Colonic mucosa (tissue), 4 donors: ENCODE measurements at regions not wholly inside any gene's neighbourhood (a gene's known extent, or its start where the extent isn't known, plus 50 kb on each side); places are given as distances from the start of the nearest gene placed in this dataset.

ENCODE experiments used
- DNase-seq: peaks from one replicate; pipeline ENCODE4 v3.0.0-alpha.2; 2020
- H3K27ac ChIP-seq: fragments of 200-600 bp; one replicate; pipeline ENCODE4 v1.8.0; 2021
- H3K27me3 ChIP-seq: fragments of 200-600 bp; one replicate; pipeline ENCODE4 v1.8.0; 2021
- H3K36me3 ChIP-seq: fragments of 200-600 bp; one replicate; pipeline ENCODE4 v1.8.0; 2021
- H3K4me1 ChIP-seq: fragments of 200-600 bp; one replicate; pipeline ENCODE4 v1.8.0; 2021; ENCODE audit warnings: mild to moderate bottlenecking
- H3K4me3 ChIP-seq: fragments of 200-600 bp; one replicate; pipeline ENCODE4 v1.8.0; 2021
- H3K9ac ChIP-seq, 2 donors: one replicate each; pipeline ENCODE4 v1.7.0; 2013; ENCODE audit warnings: control low read depth in 2 of 2, low read depth in 2 of 2, low read length in 2 of 2
- H3K9me3 ChIP-seq: fragments of 200-600 bp; one replicate; pipeline ENCODE4 v1.8.0; 2021
- intact Hi-C: fragments of 100-400 bp; cut with DNase I; formaldehyde crosslinking; loops from one replicate; pipeline ENCODE4 v1.14.1; 2022
- TF ChIP-seq, protein P1 (sequence below): fragments of 200-600 bp; IDR thresholded peaks from one replicate; pipeline ENCODE4 v1.8.0; 2022; ENCODE audit warnings: antibody characterized with exemption, mild to moderate bottlenecking
- donor health status: healthy.
- donor health status: DM: no; HTN: no; CAD: no.
- donor health status: DM: no; HTN: no; CAD: no.

DNA sequence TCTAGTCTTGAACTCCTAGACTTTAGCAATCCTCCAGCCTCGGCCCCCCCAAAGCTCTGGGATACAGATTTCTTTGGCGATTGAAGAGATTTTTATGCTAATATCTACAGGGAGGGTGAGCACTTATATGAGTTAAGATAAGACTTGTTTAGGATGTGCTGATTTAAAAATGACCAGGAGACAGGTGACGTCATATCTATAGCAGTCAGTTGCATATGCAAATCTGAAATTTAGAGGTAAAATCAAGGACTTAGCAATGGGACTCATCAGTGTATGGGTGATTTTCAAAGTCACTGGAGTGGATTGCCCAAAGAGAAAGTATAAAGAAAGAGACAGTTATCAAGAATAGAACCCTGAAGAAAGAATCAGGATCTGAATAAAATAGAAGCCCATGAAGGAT is 394.5 kb downstream of the ADGRL2 start:
- Histone ChIP-seq H3K9ac (no peak overlapping the region), H3K36me3 (no peaks in the 10 kb centered on the region), H3K9me3 (no peaks in the 10 kb centered on the region), H3K4me3 (no peak overlapping the region), H3K4me1 (no peaks in the 10 kb centered on the region), H3K27me3 (no peaks in the 10 kb centered on the region), H3K27ac (no peak overlapping the region)
- TF ChIP-seq, protein P1, sequence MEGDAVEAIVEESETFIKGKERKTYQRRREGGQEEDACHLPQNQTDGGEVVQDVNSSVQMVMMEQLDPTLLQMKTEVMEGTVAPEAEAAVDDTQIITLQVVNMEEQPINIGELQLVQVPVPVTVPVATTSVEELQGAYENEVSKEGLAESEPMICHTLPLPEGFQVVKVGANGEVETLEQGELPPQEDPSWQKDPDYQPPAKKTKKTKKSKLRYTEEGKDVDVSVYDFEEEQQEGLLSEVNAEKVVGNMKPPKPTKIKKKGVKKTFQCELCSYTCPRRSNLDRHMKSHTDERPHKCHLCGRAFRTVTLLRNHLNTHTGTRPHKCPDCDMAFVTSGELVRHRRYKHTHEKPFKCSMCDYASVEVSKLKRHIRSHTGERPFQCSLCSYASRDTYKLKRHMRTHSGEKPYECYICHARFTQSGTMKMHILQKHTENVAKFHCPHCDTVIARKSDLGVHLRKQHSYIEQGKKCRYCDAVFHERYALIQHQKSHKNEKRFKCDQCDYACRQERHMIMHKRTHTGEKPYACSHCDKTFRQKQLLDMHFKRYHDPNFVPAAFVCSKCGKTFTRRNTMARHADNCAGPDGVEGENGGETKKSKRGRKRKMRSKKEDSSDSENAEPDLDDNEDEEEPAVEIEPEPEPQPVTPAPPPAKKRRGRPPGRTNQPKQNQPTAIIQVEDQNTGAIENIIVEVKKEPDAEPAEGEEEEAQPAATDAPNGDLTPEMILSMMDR, result no peak
- intact Hi-C loops, result no loop called here
- no peak for DNase-seq

DNA sequence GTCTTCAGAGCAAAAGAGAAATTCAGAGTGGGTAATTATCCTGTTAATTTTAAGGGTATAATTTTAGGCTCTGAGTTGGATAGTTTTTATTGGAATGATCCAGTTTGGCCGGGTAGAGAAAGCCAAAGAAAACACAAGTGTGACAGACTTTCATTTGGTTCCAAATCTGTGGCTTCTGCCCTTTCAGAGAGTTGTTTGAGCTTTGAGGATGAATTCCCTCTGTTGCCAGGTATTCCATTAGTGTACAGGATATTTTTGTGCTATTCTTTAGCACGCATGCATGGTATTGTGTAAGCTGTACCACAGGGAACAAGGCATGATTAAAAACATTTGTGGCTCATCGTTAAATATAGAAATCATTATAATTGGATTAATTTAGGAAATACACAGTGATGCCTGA is 384.4 kb downstream of the ADGRL2 start:
- Histone ChIP-seq H3K9me3 (no peaks in the 10 kb centered on the region), H3K27ac (no peak overlapping the region), H3K4me3 (no peak overlapping the region), H3K4me1 (no peaks in the 10 kb centered on the region), H3K36me3 (no peaks in the 10 kb centered on the region), H3K27me3 (no peaks in the 10 kb centered on the region), H3K9ac (no peak overlapping the region)
- intact Hi-C loops, result no loop called here
- TF ChIP-seq, protein P1, result no peak
- DNase-seq, result no peak

DNA sequence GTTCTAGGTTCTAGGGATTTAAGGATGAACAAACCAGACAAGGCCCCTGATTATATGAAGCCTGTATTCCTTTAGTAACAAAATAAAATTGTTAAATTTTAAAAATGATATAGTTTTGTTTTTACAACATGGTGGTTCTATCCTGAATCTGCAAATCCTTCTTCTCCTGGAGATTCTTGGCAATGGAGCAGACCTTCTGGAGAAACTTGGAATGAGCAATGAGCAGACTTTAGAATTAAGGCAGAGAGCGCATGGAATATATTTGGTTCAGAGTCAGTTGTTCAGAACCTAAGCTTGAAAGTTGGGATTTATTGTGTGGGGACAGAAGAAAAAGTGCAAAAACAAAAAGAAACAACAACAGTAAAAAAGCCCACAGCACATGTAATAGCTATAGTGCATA is 381.1 kb downstream of the ADGRL2 start:
- Histone ChIP-seq H3K27ac (no peak overlapping the region), H3K27me3 (no peaks in the 10 kb centered on the region), H3K4me1 (no peaks in the 10 kb centered on the region), H3K36me3 (no peaks in the 10 kb centered on the region), H3K9ac (no peak overlapping the region), H3K9me3 (no peaks in the 10 kb centered on the region), H3K4me3 (no peak overlapping the region)
- TF ChIP-seq, protein P1, result no peak
- DNase-seq, result no peak
- intact Hi-C loops, result no loop called here

DNA sequence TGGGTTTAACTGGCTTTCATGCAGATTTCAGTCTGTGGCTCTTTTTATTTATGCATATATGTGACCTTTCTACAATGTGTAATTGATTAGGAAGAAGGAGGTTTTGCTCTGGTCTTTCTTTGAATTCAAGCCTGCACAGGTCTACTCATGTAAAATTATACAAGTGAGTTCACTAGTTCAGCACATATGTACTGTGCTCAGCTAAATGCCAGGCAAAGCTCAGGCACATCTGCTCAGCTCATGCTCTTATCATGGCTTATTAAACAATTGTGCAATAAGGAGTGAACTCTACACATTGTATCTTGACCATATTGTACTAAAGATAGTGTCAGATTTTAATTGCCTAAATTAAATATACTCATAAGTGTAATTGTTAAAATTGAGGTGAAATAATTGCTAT is 378.4 kb downstream of the ADGRL2 start:
- no peak overlapping the region for H3K27ac ChIP-seq
- H3K36me3 ChIP-seq, result no peaks in the 10 kb centered on the region
- no peaks in the 10 kb centered on the region for H3K9me3 ChIP-seq
- TF ChIP-seq, protein P1, result no peak
- intact Hi-C loops, result no loop called here
- H3K4me1 ChIP-seq, result no peaks in the 10 kb centered on the region
- no peak overlapping the region for H3K4me3 ChIP-seq
- H3K27me3 ChIP-seq, result no peaks in the 10 kb centered on the region
- H3K9ac ChIP-seq, result no peak overlapping the region
- no peak for DNase-seq

DNA sequence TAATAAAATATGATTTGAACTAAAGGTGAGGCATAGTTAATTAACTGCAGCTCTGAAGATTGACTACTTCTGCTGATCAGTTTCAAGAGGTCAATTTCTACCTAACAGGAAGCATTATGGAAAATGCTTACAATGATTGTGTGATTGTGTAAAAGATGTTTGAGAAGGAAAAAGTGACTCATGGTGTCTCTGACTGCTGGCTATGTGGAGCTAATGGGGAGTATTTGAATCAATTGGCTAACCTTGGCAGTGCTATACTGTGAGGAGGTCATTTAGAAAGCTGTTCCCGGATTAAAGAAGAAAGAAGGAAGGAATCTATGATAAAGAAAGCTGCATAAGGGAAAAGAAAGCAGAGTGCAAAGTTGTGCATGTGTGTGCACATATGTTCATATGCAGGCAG is 376.5 kb downstream of the ADGRL2 start:
- H3K9me3 ChIP-seq, result no peaks in the 10 kb centered on the region
- no peak overlapping the region for H3K27ac ChIP-seq
- no peaks in the 10 kb centered on the region for H3K36me3 ChIP-seq
- no peak overlapping the region for H3K9ac ChIP-seq
- no peak for DNase-seq
- no peak overlapping the region for H3K4me3 ChIP-seq
- H3K27me3 ChIP-seq, result no peaks in the 10 kb centered on the region
- intact Hi-C loops, result no loop called here
- TF ChIP-seq, protein P1, result no peak
- no peaks in the 10 kb centered on the region for H3K4me1 ChIP-seq

DNA sequence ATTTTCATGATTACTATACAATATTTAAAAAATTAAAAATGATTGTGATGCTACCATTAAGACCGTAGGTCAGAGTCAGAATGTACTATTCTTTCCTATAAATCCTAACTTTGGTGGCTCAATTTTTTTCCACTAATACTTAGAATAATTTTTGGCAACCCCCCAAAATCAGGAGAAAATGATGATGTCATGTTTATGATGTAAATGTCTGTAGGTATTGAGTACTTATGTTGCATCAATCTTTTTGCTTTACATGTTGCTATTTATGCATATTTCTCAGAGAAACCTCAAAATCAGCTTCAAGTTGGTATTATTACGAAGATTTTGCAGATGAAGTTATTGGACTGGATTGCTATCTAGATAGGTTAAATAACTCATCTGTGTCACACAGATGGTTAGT is 371.2 kb downstream of the ADGRL2 start:
- Histone ChIP-seq H3K27me3 (no peaks in the 10 kb centered on the region), H3K4me3 (no peak overlapping the region), H3K27ac (no peak overlapping the region), H3K9ac (no peak overlapping the region), H3K36me3 (no peaks in the 10 kb centered on the region), H3K4me1 (no peaks in the 10 kb centered on the region), H3K9me3 (no peaks in the 10 kb centered on the region)
- DNase-seq, result no peak
- TF ChIP-seq, protein P1, result no peak
- intact Hi-C loops, result no loop called here
